Nephron progenitor cell (in vitro differentiated cells): ENCODE measurements at regions not wholly inside any gene's neighbourhood (a gene's known extent, or its start where the extent isn't known, plus 50 kb on each side); places are given as distances from the start of the nearest gene placed in this dataset.
"Not testable (repeated sequence)": the region's sequence is repeated elsewhere in the genome, so short reads cannot be mapped to it uniquely, and the experiment has no call there.

Experiments
- DNase-seq: peaks from one replicate; pipeline ENCODE4 v3.0.0; 2021
- H3K27ac Mint-ChIP-seq: 2 replicates; pipeline ENCODE4 v1.8.0; 2021; ENCODE audit warnings: mild to moderate bottlenecking, moderate library complexity, mixed read lengths
- H3K27me3 Mint-ChIP-seq: 2 replicates; pipeline ENCODE4 v1.8.0; 2021; ENCODE audit warnings: mild to moderate bottlenecking, low read depth, mixed read lengths; ENCODE audit not compliant: poor library complexity
- H3K36me3 Mint-ChIP-seq: 2 replicates; pipeline ENCODE4 v1.8.0; 2021; ENCODE audit warnings: low read depth, mixed read lengths
- H3K4me1 Mint-ChIP-seq: 2 replicates; pipeline ENCODE4 v1.8.0; 2021; ENCODE audit warnings: mixed read lengths
- H3K4me3 Mint-ChIP-seq: 2 replicates; pipeline ENCODE4 v1.8.0; 2021; ENCODE audit warnings: mild to moderate bottlenecking, moderate library complexity, mixed read lengths
- H3K9me3 Mint-ChIP-seq: 2 replicates; pipeline ENCODE4 v1.8.0; 2021; ENCODE audit warnings: mild to moderate bottlenecking, moderate library complexity, mixed read lengths
- TF ChIP-seq, protein P1 (sequence below): fragments of 200-600 bp; sonication (generic); IDR thresholded peaks from 2 replicates; pipeline ENCODE4 v1.5.0; 2021; ENCODE audit warnings: antibody characterized with exemption

DNA sequence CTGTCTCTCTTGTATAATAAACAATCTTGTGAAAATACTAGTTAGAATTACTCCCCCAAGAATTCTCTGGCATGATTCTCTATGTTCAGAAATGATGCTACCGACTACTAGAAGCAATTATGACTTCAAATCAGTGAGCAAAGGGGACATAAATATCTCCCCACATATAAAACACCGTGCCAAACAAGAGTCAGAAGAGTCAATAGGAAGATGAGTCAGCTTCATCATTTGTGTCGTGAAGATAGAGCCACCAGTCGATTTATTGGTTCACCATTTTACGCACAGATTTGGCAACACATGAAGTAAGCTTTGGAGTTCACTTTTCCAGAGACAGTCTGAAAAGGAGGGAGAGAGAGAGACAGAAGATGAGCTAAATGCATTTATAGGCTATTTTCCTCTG, 650.9 kb downstream of the CCDC85A start:
- Mint-ChIP-seq H3K27me3 (peaks cover 2% of the 10 kb centered on the region), H3K36me3 (no peaks in the 10 kb centered on the region), H3K4me3 (no peak overlapping the region), H3K9me3 (peaks cover 8% of the 10 kb centered on the region), H3K4me1 (no peaks in the 10 kb centered on the region), H3K27ac (no peak overlapping the region)
- no peak for DNase-seq
- TF ChIP-seq, protein P1, sequence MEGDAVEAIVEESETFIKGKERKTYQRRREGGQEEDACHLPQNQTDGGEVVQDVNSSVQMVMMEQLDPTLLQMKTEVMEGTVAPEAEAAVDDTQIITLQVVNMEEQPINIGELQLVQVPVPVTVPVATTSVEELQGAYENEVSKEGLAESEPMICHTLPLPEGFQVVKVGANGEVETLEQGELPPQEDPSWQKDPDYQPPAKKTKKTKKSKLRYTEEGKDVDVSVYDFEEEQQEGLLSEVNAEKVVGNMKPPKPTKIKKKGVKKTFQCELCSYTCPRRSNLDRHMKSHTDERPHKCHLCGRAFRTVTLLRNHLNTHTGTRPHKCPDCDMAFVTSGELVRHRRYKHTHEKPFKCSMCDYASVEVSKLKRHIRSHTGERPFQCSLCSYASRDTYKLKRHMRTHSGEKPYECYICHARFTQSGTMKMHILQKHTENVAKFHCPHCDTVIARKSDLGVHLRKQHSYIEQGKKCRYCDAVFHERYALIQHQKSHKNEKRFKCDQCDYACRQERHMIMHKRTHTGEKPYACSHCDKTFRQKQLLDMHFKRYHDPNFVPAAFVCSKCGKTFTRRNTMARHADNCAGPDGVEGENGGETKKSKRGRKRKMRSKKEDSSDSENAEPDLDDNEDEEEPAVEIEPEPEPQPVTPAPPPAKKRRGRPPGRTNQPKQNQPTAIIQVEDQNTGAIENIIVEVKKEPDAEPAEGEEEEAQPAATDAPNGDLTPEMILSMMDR = no peak

DNA sequence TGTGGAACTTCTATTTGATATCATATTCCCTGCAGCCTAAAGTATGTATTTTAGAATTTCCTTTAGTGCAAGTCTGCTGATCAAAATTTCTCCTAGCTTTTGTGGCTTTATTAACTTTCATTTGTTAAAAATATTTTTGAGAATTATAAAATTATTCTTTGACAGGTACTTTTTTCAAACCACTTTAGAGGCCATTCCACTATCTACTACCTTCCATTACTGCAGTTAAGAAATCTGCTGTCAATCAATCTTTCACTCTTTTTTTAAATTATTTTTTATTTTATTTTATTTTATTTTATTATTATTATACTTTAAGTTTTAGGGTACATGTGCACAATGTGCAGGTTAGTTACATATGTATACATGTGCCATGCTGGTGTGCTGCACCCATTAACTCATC, 656.2 kb downstream of the CCDC85A start:
- H3K27ac Mint-ChIP-seq, H3K4me3 Mint-ChIP-seq: not testable (repeated sequence)

DNA sequence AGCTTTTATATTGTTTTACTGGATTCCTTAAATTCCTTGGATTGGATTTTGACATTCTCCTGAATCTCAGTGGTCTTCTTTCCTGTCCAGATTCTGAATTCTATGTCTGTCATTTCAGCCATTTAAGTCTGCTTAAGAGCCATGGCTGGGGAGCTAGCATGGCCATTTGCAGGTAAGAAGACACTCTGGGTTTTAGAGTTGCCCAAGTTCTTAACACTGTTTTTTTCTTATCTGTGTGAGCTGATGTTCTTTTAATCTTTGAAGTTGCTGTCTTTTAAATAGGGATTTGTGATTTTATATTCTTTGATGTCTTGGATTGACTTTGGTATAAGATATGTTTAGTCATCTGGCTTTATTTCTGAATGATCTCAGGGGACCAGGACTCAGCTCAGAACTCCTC, 677.2 kb downstream of the CCDC85A start:
- Mint-ChIP-seq H3K27me3 (peaks cover 3% of the 10 kb centered on the region), H3K4me3 (no peak overlapping the region), H3K27ac (no peak overlapping the region), H3K4me1 (no peaks in the 10 kb centered on the region), H3K36me3 (no peaks in the 10 kb centered on the region), H3K9me3 (peaks cover 4% of the 10 kb centered on the region)
- TF ChIP-seq, protein P1 = no peak
- DNase-seq = no peak

More for the DNA sequence above, 656.2 kb downstream of the CCDC85A start:
- H3K9me3 Mint-ChIP-seq = peaks cover 29% of the 10 kb centered on the region
- H3K27me3 Mint-ChIP-seq, H3K4me1 Mint-ChIP-seq, DNase-seq, H3K36me3 Mint-ChIP-seq: not testable (repeated sequence)

DNA sequence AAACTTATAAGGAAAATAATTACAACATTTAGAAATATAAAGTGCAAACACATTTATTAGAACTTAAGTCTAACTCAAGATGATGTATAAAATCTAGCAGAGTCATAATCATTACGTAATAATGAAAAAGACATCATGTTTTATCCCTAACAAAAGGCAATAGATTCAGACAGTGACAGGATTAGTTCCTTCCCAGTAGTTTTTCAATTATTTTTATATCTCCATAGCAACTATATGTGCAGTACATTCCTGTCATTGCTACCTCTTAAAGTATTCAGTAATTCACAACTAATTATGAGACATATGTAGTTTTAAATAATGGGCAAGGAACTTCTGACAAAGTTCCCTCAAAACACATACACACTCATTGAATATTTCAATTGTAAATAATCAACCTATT, 687.9 kb downstream of the CCDC85A start:
- Mint-ChIP-seq H3K4me1 (no peaks in the 10 kb centered on the region), H3K27me3 (peaks cover 9% of the 10 kb centered on the region), H3K27ac (no peak overlapping the region), H3K4me3 (no peak overlapping the region), H3K36me3 (no peaks in the 10 kb centered on the region), H3K9me3 (no peaks in the 10 kb centered on the region)
- TF ChIP-seq, protein P1 = no peak
- DNase-seq = no peak

DNA sequence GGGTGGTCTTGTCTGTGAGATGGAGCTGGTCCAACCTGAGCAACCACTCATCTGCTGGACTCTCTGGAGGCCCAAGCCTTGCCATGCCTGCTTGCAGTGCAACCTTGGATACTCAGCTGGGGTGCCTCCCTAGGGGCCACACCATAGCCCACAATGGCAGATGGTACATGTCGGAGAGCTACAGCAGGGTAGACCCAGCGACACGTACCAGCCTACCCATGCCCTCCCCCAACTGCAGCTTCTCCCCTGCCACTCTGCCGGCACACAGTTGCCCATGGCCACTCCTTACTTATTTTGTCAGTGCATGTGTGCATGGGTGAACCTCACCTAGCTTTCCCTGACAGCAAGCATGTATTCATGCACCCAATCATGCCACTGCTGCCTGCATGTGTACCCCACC, 690.9 kb downstream of the CCDC85A start:
- TF ChIP-seq, protein P1 = no peak
- Mint-ChIP-seq H3K27ac (no peak overlapping the region), H3K36me3 (no peaks in the 10 kb centered on the region), H3K27me3 (peaks cover 9% of the 10 kb centered on the region), H3K4me1 (no peaks in the 10 kb centered on the region), H3K9me3 (no peaks in the 10 kb centered on the region), H3K4me3 (no peak overlapping the region)
- DNase-seq = no peak

DNA sequence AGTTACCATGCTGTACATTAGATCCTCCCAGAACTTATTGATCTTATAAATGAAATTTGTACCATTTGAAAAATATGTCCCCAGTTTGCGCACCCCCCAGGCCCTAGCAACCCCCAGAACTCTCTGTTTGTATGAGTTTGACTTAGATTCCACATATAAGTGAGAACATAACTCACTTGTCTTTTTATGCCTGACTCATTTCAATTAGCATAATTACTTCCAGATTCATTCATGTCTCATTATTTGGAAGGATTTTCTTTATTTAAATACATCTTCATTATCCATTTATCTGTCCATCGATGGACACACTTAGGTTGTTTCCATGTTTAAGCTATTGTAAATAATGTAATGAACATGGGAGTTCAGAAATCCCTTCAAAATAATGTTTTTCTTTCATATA, 705.9 kb downstream of the CCDC85A start:
- TF ChIP-seq, protein P1 = no peak
- no peak overlapping the region for H3K4me3 Mint-ChIP-seq
- no peaks in the 10 kb centered on the region for H3K4me1 Mint-ChIP-seq
- no peak for DNase-seq
- no peak overlapping the region for H3K27ac Mint-ChIP-seq
- no peaks in the 10 kb centered on the region for H3K36me3 Mint-ChIP-seq
- H3K9me3 Mint-ChIP-seq = peaks cover 10% of the 10 kb centered on the region
- H3K27me3 Mint-ChIP-seq = peaks cover 4% of the 10 kb centered on the region
